ENCODE measurements at regions not wholly inside any gene's neighbourhood (a gene's known extent, or its start where the extent isn't known, plus 50 kb on each side); places are given as distances from the start of the nearest gene placed in this dataset.

GRCh38 chr3:40921251-40921650 is 278.1 kb upstream of the CTNNB1 start:
- TF ChIP-seq, protein P1, sequence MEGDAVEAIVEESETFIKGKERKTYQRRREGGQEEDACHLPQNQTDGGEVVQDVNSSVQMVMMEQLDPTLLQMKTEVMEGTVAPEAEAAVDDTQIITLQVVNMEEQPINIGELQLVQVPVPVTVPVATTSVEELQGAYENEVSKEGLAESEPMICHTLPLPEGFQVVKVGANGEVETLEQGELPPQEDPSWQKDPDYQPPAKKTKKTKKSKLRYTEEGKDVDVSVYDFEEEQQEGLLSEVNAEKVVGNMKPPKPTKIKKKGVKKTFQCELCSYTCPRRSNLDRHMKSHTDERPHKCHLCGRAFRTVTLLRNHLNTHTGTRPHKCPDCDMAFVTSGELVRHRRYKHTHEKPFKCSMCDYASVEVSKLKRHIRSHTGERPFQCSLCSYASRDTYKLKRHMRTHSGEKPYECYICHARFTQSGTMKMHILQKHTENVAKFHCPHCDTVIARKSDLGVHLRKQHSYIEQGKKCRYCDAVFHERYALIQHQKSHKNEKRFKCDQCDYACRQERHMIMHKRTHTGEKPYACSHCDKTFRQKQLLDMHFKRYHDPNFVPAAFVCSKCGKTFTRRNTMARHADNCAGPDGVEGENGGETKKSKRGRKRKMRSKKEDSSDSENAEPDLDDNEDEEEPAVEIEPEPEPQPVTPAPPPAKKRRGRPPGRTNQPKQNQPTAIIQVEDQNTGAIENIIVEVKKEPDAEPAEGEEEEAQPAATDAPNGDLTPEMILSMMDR (IDR thresholded peaks at IDR 0.05): no peak
- no peak for TF ChIP-seq POLR2A (IDR thresholded peaks at IDR 0.05)

Data from heart left ventricle (tissue), 13 donors.